Stimulated activated CD4-positive, alpha-beta T cell treated with anti-CD3 and anti-CD28 coated beads, Interleukin-2, amount 100 ng/mL, for 24 hours (primary cell): ENCODE measurements at regions not wholly inside any gene's neighbourhood (a gene's known extent, or its start where the extent isn't known, plus 50 kb on each side); places are given as distances from the start of the nearest gene placed in this dataset.
"Not testable (repeated sequence)": the region's sequence is repeated elsewhere in the genome, so short reads cannot be mapped to it uniquely, and the experiment has no call there.

Experiments used
- DNase-seq, 2 donors: peaks; one replicate each; pipeline ENCODE4 v3.0.0-alpha.2; 2020

- DNase-seq = not testable (repeated sequence)
These were observed 111.8 kb downstream of the FOXD4L6 start for GRCh38 chr9:41016699-41017098.

GRCh38 chr9:40999952-41000700 is 128.4 kb downstream of the FOXD4L6 start:
- DNase-seq = not testable (repeated sequence)

- DNase-seq = not testable (repeated sequence)
These were observed 133.0 kb downstream of the FOXD4L6 start for GRCh38 chr9:40995490-40995889.

- DNase-seq = not testable (repeated sequence)
These were observed 134.6 kb downstream of the FOXD4L6 start for GRCh38 chr9:40993842-40994241.

- DNase-seq = not testable (repeated sequence)
These were observed 135.1 kb downstream of the FOXD4L6 start for GRCh38 chr9:40993375-40993774.

- peak; percentile 51 to 56 for DNase-seq
These were observed 136.0 kb downstream of the FOXD4L6 start for GRCh38 chr9:40992472-40992821.

GRCh38 chr9:40991741-40992471 is 136.6 kb downstream of the FOXD4L6 start:
- peak; percentile 97 to 98 for DNase-seq

- DNase-seq = not testable (repeated sequence)
These were observed 137.3 kb downstream of the FOXD4L6 start for GRCh38 chr9:40991100-40991740.

- DNase-seq = not testable (repeated sequence)
These were observed 142.1 kb downstream of the FOXD4L6 start for GRCh38 chr9:40986332-40986731.

GRCh38 chr9:40975351-40975750 is 153.1 kb downstream of the FOXD4L6 start:
- not testable (repeated sequence) for DNase-seq

- not testable (repeated sequence) for DNase-seq
These were observed 153.6 kb downstream of the FOXD4L6 start for GRCh38 chr9:40974912-40975311.

GRCh38 chr9:40971773-40972172 is 156.7 kb downstream of the FOXD4L6 start:
- not testable (repeated sequence) for DNase-seq

GRCh38 chr9:40970340-40970739 is 158.1 kb downstream of the FOXD4L6 start:
- DNase-seq = not testable (repeated sequence)

GRCh38 chr9:40962461-40962860 is 166.0 kb downstream of the FOXD4L6 start:
- DNase-seq = not testable (repeated sequence)

- DNase-seq = not testable (repeated sequence)
These were observed 176.5 kb downstream of the FOXD4L6 start for GRCh38 chr9:40951876-40952494.

GRCh38 chr9:40946228-40946627 is 182.3 kb downstream of the FOXD4L6 start:
- DNase-seq = not testable (repeated sequence)

- DNase-seq = not testable (repeated sequence)
These were observed 185.8 kb downstream of the FOXD4L6 start for GRCh38 chr9:40942730-40943129.

- DNase-seq = not testable (repeated sequence)
These were observed 188.6 kb downstream of the FOXD4L6 start for GRCh38 chr9:40939888-40940209.

GRCh38 chr9:40939201-40939887 is 189.1 kb downstream of the FOXD4L6 start:
- DNase-seq = not testable (repeated sequence)

- DNase-seq = no peak
These were observed 193.1 kb downstream of the FOXD4L6 start for GRCh38 chr9:40935336-40935735.

GRCh38 chr9:40934480-40934879 is 194.0 kb downstream of the FOXD4L6 start:
- DNase-seq = not testable (repeated sequence)

GRCh38 chr9:40930426-40930825 is 198.1 kb downstream of the FOXD4L6 start:
- not testable (repeated sequence) for DNase-seq

GRCh38 chr9:40929488-40929845 is 199.0 kb downstream of the FOXD4L6 start:
- not testable (repeated sequence) for DNase-seq
